T-cell (primary cell): ENCODE measurements at regions not wholly inside any gene's neighbourhood (a gene's known extent, or its start where the extent isn't known, plus 50 kb on each side); places are given as distances from the start of the nearest gene placed in this dataset.

Source experiments
- ATAC-seq, 4 experiments: fragments of 200-7000 bp in 3 of 4; fragments of 150-1000 bp in 1 of 4; cut with Tn5 transposase; replicated peaks in 1 of 4; 1 replicate in 3 of 4; 2 replicates in 1 of 4; pipeline ENCODE4 v1.10.0; 2021; ENCODE audit warnings: moderate library complexity in 3 of 4, mild to moderate bottlenecking in 2 of 4, moderate number of reproducible peaks in 1 of 4
- CTCF ChIA-PET, 2 donors: fragments of 300-600 bp; sonication (Branson Sonifier 250); formaldehyde crosslinking; loops; one replicate each; lab custom pipeline; 2022; ENCODE audit warnings: antibody characterized with exemption in 2 of 2; lab: Charles Lee
- POLR2A ChIA-PET, 2 donors: fragments of 300-600 bp; sonication (Branson Sonifier 250); formaldehyde crosslinking; loops; one replicate each; lab custom pipeline; 2022; ENCODE audit warnings: antibody characterized with exemption in 2 of 2; lab: Charles Lee
- DNase-seq, 35 experiments: peaks; one replicate each; pipeline versions ENCODE4 v3.0.0 to v3.0.0-alpha.2; 2013 to 2023
- H3K27ac ChIP-seq: one replicate; pipeline ENCODE4 v1.5.1; 2013; ENCODE audit warnings: low read length
- H3K27me3 ChIP-seq, 2 experiments: replicated peaks in 1 of 2; 1 replicate in 1 of 2; 2 replicates in 1 of 2; pipeline versions ENCODE4 v1.6.1 to v1.7.0; 2013; ENCODE audit warnings: low read length in 1 of 2, mixed read lengths in 1 of 2; ENCODE audit not compliant: control insufficient read depth in 2 of 2, insufficient read depth in 2 of 2; ENCODE audit errors: extremely low read depth in 1 of 2
- H3K36me3 ChIP-seq, 2 donors: 1 replicate in 1 of 2; 2 replicates in 1 of 2; pipeline versions ENCODE4 v1.6.1 to v1.7.0; 2013; ENCODE audit warnings: low read length in 1 of 2; ENCODE audit not compliant: control insufficient read depth in 2 of 2, insufficient read depth in 1 of 2; ENCODE audit errors: extremely low read depth in 1 of 2
- H3K4me1 ChIP-seq, 2 experiments: 1 replicate in 1 of 2; 2 replicates in 1 of 2; pipeline versions ENCODE4 v1.6.1 to v1.7.0; 2013; ENCODE audit warnings: low read length in 2 of 2, mixed read lengths in 1 of 2; ENCODE audit not compliant: insufficient read depth in 2 of 2, control insufficient read depth in 1 of 2; ENCODE audit errors: extremely low read depth in 1 of 2
- H3K4me3 ChIP-seq, 2 donors: 1 replicate in 1 of 2; 2 replicates in 1 of 2; pipeline versions ENCODE4 v1.5.1 to v1.7.0; 2013; ENCODE audit warnings: mild to moderate bottlenecking in 2 of 2, low read length in 1 of 2, moderate library complexity in 1 of 2; ENCODE audit not compliant: control insufficient read depth in 1 of 2; ENCODE audit errors: extremely low read depth in 1 of 2
- H3K9me3 ChIP-seq: 2 replicates; pipeline ENCODE4 v1.7.0; 2013
- H3K27ac Mint-ChIP-seq, 2 donors: one replicate each; pipeline ENCODE4 v1.8.0; 2020 to 2021; ENCODE audit warnings: mild to moderate bottlenecking in 2 of 2, mixed read lengths in 2 of 2
- H3K27me3 Mint-ChIP-seq, 2 donors: one replicate each; pipeline ENCODE4 v1.8.0; 2021 to 2022; ENCODE audit warnings: mixed read lengths in 2 of 2
- H3K36me3 Mint-ChIP-seq: one replicate; pipeline ENCODE4 v1.8.0; 2021; ENCODE audit warnings: mixed read lengths
- H3K4me1 Mint-ChIP-seq, 3 donors: one replicate each; pipeline ENCODE4 v1.8.0; 2020 to 2022; ENCODE audit warnings: mixed read lengths in 3 of 3, mild to moderate bottlenecking in 1 of 3
- H3K4me3 Mint-ChIP-seq, 3 donors: one replicate each; pipeline ENCODE4 v1.8.0; 2020 to 2022; ENCODE audit warnings: mild to moderate bottlenecking in 3 of 3, mixed read lengths in 3 of 3, moderate library complexity in 3 of 3
- H3K9me3 Mint-ChIP-seq, 3 donors: one replicate each; pipeline ENCODE4 v1.8.0; 2020 to 2022; ENCODE audit warnings: mixed read lengths in 3 of 3
- WGBS: methylation state at CpG from one replicate; pipeline ENCODE4 v1.1.5; 2013; ENCODE audit warnings: missing lambda C conversion rate; ENCODE audit not compliant: insufficient coverage; 5-methylcytosine and 5-hydroxymethylcytosine counted together

DNA sequence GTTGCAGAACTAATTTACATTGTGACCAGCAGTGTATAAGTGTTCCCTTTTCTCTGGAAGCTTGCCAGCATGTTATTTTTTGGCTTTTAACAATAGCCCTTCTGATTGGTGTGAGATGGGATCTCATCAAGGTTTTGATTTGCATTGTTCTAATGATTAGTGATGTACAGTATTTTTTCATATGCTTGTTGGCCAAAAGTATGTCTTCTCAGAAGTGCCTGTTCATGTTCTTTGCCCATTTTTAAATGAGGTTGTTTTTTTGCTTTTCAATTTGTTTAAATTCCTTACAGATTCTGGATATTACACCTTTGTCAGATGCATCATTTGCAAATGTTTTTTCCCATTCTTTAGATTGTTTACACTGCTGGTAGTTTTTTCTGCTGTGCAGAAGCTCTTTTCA lies 627.0 kb upstream of the CNTNAP2 start:
- Mint-ChIP-seq H3K36me3 (no peaks in the 10 kb centered on the region), H3K27me3 (no peaks in the 10 kb centered on the region), H3K9me3 (peaks cover 17 to 32% (median 27%) of the 10 kb centered on the region in 3 donors), H3K27ac (no peak overlapping the region), H3K4me3 (no peak overlapping the region), H3K4me1 (no peaks in the 10 kb centered on the region)
- no peaks in the 10 kb centered on the region for H3K9me3 ChIP-seq
- H3K27ac ChIP-seq: no peak overlapping the region
- POLR2A ChIA-PET: no interaction called here
- H3K4me1 ChIP-seq: no peaks in the 10 kb centered on the region
- H3K4me3 ChIP-seq: no peak overlapping the region
- CTCF ChIA-PET: no interaction called here
- ATAC-seq (no peak), DNase-seq (no peak)
- no peaks in the 10 kb centered on the region for H3K27me3 ChIP-seq
- H3K36me3 ChIP-seq: no peaks in the 10 kb centered on the region

DNA sequence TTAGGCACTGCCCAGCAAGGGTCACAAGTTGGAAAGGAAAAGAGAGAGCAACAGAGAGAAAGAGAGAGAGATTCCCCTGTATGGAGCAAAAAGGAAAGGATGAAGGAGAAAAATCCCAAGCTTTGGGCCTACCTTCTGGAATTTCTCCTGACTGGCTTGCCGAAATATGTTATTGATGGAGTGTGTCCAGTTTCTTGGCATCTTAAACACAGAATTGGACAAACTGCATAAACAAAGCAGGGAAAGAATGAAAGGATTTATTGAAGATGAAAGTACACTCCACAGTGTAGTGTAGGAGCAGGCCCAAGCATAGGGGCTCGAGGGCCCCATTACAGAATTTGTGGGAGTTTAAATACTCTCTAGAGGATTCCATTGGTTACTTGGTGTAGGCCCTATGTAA lies 627.8 kb upstream of the CNTNAP2 start:
- ATAC-seq (no peak), DNase-seq (no peak)
- peaks cover 14 to 27% (median 27%) of the 10 kb centered on the region in 3 donors for H3K9me3 Mint-ChIP-seq
- no peak overlapping the region for H3K4me3 ChIP-seq
- no peaks in the 10 kb centered on the region for H3K27me3 Mint-ChIP-seq
- no peak overlapping the region for H3K4me3 Mint-ChIP-seq
- H3K9me3 ChIP-seq: no peaks in the 10 kb centered on the region
- ChIA-PET POLR2A (no interaction called here), CTCF (no interaction called here)
- H3K27ac ChIP-seq: no peak overlapping the region
- no peaks in the 10 kb centered on the region for H3K4me1 ChIP-seq
- H3K4me1 Mint-ChIP-seq: no peaks in the 10 kb centered on the region
- 0% methylated on average over 1 of the region's 2 CpGs for WGBS
- no peaks in the 10 kb centered on the region for H3K36me3 Mint-ChIP-seq
- H3K27me3 ChIP-seq: no peaks in the 10 kb centered on the region
- no peaks in the 10 kb centered on the region for H3K36me3 ChIP-seq
- no peak overlapping the region for H3K27ac Mint-ChIP-seq

DNA sequence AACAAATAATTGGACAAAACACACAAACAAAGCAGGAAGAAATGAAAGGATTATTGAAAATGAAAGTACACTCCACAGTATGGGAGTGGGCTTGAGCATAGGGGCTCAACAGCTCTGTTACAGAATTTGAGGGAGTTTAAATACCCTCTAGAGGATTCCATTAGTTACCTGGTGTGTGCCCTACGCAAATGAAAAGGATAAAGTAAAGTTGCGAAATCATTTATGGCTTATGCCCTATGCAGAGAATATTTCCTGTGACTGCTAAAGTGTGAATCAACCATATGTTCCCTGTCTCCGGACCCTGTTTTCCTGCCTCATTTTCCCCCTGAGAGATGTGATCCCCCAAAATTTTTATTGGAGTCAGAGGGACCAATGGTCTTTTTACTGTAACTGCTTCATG lies 634.6 kb upstream of the CNTNAP2 start:
- H3K27me3 Mint-ChIP-seq: no peaks in the 10 kb centered on the region

DNA sequence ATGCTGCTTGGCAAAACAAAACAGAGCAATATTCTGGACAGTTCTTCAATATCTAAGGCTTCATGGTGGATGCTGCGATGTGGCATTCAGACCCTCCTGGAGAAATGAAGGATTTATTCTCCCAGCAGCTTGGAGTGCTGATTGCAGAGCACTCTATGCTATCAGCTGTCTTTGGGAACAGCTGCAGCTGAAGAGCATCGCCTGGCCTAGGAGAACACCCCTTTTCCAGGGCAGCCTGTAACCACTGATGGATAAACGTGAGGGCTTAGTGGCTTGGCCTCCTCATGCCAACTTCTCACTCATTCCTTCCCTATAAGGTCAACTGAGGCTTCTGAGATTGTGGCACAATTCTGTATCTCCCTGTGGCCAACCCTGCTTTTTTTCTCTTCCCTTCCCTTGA lies 638.1 kb upstream of the CNTNAP2 start:
- Histone ChIP-seq H3K4me1 (no peaks in the 10 kb centered on the region), H3K9me3 (no peaks in the 10 kb centered on the region), H3K36me3 (no peaks in the 10 kb centered on the region), H3K4me3 (no peak overlapping the region), H3K27ac (no peak overlapping the region), H3K27me3 (no peaks in the 10 kb centered on the region)
- H3K36me3 Mint-ChIP-seq: no peaks in the 10 kb centered on the region
- ATAC-seq: no peak
- CTCF ChIA-PET: no interaction called here
- no peak overlapping the region for H3K27ac Mint-ChIP-seq
- 85% methylated on average over 2 of the region's 3 CpGs for WGBS
- H3K4me3 Mint-ChIP-seq: no peak overlapping the region
- no peaks in the 10 kb centered on the region for H3K4me1 Mint-ChIP-seq
- peaks cover 3 to 7% (median 4%) of the 10 kb centered on the region in 3 donors for H3K9me3 Mint-ChIP-seq
- POLR2A ChIA-PET: no interaction called here
- no peak for DNase-seq
- no peaks in the 10 kb centered on the region for H3K27me3 Mint-ChIP-seq

More for the DNA sequence above, 634.6 kb upstream of the CNTNAP2 start:
- Mint-ChIP-seq H3K9me3 (peaks cover 3 to 9% (median 7%) of the 10 kb centered on the region in 3 donors), H3K27ac (no peak overlapping the region), H3K4me1 (no peaks in the 10 kb centered on the region), H3K4me3 (no peak overlapping the region), H3K36me3 (no peaks in the 10 kb centered on the region)
- Histone ChIP-seq H3K27me3 (no peaks in the 10 kb centered on the region), H3K4me1 (no peaks in the 10 kb centered on the region), H3K4me3 (no peak overlapping the region), H3K27ac (no peak overlapping the region), H3K36me3 (no peaks in the 10 kb centered on the region), H3K9me3 (no peaks in the 10 kb centered on the region)
- 93% methylated on average over 2 of the region's 3 CpGs for WGBS
- ATAC-seq (no peak), DNase-seq (no peak)
- ChIA-PET POLR2A (no interaction called here), CTCF (no interaction called here)

DNA sequence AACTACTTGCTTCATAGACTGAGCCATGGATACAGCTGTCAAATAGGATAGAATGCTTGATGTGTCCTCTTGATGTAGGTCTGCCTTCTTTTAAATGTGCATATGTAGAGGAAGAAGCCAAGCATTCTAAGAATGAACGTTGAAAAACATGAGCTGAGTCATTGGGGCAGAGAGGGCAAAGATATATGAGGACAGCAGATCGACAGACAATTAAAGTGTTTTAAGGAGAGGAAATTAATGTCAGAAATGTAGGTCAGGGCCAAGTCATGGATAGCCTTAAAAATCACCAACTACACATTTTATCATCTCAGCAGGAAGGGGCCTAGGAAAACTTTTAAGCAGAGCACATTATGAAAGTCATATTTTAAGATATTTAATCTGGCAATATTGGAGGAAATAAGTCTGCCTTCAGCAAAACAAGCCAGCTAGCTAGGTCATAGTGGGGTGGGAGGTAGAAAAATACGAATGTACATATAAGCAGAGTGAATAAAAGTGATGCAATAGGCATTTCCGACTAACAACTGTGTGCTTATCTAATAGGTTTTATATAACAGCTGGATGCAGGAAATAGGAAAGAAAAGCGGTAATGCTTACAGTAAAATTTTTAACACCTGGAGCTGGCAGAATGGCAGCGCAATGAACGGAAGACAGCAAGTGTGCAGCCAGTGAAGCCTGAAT lies 638.3 kb upstream of the TPK1 start:
- no peaks in the 10 kb centered on the region for H3K27me3 ChIP-seq
- Mint-ChIP-seq H3K4me1 (no peaks in the 10 kb centered on the region), H3K9me3 (peaks cover 0 to 7% (median 4%) of the 10 kb centered on the region in 3 donors), H3K4me3 (no peak overlapping the region), H3K27me3 (no peaks in the 10 kb centered on the region), H3K36me3 (no peaks in the 10 kb centered on the region), H3K27ac (no peak overlapping the region)
- no peaks in the 10 kb centered on the region for H3K9me3 ChIP-seq
- ATAC-seq (no peak), DNase-seq (no peak)
- WGBS: 95% methylated on average over 3 of the region's 7 CpGs
- H3K4me3 ChIP-seq: no peak overlapping the region
- no peaks in the 10 kb centered on the region for H3K4me1 ChIP-seq
- no peaks in the 10 kb centered on the region for H3K36me3 ChIP-seq
- POLR2A ChIA-PET: no interaction called here
- H3K27ac ChIP-seq: no peak overlapping the region
- CTCF ChIA-PET: no interaction called here

DNA sequence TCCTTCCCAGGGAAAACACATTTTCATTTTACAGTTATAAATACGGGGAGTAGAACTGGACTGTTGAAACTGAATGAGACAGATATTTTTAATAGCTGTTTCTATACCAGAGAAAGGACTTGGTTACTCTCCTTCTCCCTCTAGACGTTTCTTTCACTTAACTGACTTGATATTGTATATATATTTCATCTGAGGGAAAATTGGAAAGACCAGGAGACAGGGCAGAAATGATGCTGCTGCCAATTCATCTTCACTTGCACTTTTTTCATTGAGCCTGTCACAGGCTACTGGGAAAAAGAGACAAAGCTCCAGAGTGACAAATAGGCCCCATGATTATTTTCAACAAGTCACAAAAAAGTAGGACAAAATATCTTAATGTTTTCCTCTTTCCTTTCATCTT lies 636.0 kb upstream of the TPK1 start:
- H3K27ac Mint-ChIP-seq: no peak overlapping the region
- no CpG with 5 or more reads among the region's 2 CpGs for WGBS
- no peaks in the 10 kb centered on the region for H3K27me3 ChIP-seq
- H3K4me3 Mint-ChIP-seq: no peak overlapping the region
- H3K27ac ChIP-seq: no peak overlapping the region
- peaks cover 3 to 9% (median 5%) of the 10 kb centered on the region in 3 donors for H3K9me3 Mint-ChIP-seq
- H3K36me3 Mint-ChIP-seq: no peaks in the 10 kb centered on the region
- POLR2A ChIA-PET: no interaction called here
- no peaks in the 10 kb centered on the region for H3K36me3 ChIP-seq
- CTCF ChIA-PET: no interaction called here
- peaks cover 3% of the 10 kb centered on the region for H3K9me3 ChIP-seq
- no peak overlapping the region for H3K4me3 ChIP-seq
- no peak for ATAC-seq
- no peak for DNase-seq
- no peaks in the 10 kb centered on the region for H3K4me1 Mint-ChIP-seq
- no peaks in the 10 kb centered on the region for H3K27me3 Mint-ChIP-seq
- H3K4me1 ChIP-seq: no peaks in the 10 kb centered on the region

DNA sequence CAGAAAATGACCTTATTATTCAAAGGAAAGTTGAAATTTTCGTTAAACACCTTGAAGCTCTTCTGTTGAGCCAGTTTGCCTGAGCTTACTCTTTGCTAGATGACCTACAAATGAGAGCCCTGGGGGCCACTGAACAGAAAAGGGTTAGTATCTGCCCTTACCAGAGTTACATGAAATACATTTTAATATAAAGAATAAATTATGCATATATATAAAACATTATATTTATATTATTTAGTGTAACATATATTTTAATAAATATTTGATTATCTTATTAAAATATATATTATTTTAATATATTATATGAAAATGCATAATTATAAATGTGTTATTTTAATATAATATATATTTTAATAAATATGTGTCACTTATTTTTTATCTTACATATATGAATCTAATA lies 628.4 kb upstream of the TPK1 start:
- no peak for DNase-seq
- WGBS: no CpG with 5 or more reads among the region's 1 CpG
- no peak overlapping the region for H3K27ac Mint-ChIP-seq
- H3K36me3 Mint-ChIP-seq: no peaks in the 10 kb centered on the region
- POLR2A ChIA-PET: no interaction called here
- no peaks in the 10 kb centered on the region for H3K27me3 Mint-ChIP-seq
- Histone ChIP-seq H3K36me3 (no peaks in the 10 kb centered on the region), H3K4me3 (no peak overlapping the region), H3K27me3 (no peaks in the 10 kb centered on the region), H3K9me3 (peaks cover 3% of the 10 kb centered on the region), H3K4me1 (no peaks in the 10 kb centered on the region), H3K27ac (no peak overlapping the region)
- no peaks in the 10 kb centered on the region for H3K4me1 Mint-ChIP-seq
- CTCF ChIA-PET: no interaction called here
- no peak for ATAC-seq
- no peak overlapping the region for H3K4me3 Mint-ChIP-seq
- H3K9me3 Mint-ChIP-seq: peaks cover 12 to 13% (median 12%) of the 10 kb centered on the region in 3 donors
